SK-N-SH treated with all-trans-retinoic acid at 6 μM for 48 hours (cell line): ENCODE measurements at regions not wholly inside any gene's neighbourhood (a gene's known extent, or its start where the extent isn't known, plus 50 kb on each side); places are given as distances from the start of the nearest gene placed in this dataset.

Source experiments
- ATAC-seq: fragments of 200-7000 bp; cut with Tn5 transposase; 3 replicates; pipeline ENCODE4 v1.9.1; 2020; ENCODE audit warnings: mild to moderate bottlenecking, moderate library complexity
- CSDC2 ChIP-seq: fragments of 250-450 bp; sonication (Bioruptor Pico); IDR thresholded peaks from 2 replicates; pipeline ENCODE4 v1.5.0; 2020; ENCODE audit warnings: mild to moderate bottlenecking, moderate library complexity
- ESRRG ChIP-seq: fragments of 250-450 bp; sonication (Bioruptor Pico); IDR thresholded peaks from 2 replicates; pipeline ENCODE4 v1.6.1; 2021; ENCODE audit warnings: mild to moderate bottlenecking
- OSR1 ChIP-seq: fragments of 250-450 bp; sonication (Bioruptor Pico); IDR thresholded peaks from 2 replicates; pipeline ENCODE4 v1.8.0; 2022; ENCODE audit warnings: moderate library complexity, mild to moderate bottlenecking, inconsistent platforms
- POU6F1 ChIP-seq: fragments of 250-450 bp; sonication (Bioruptor Pico); IDR thresholded peaks from 2 replicates; pipeline ENCODE4 v1.8.0; 2021; ENCODE audit warnings: low read depth, mild to moderate bottlenecking, moderate library complexity, borderline replicate concordance
- PPARA ChIP-seq: fragments of 250-450 bp; sonication (Bioruptor Pico); IDR thresholded peaks from 2 replicates; pipeline ENCODE4 v1.5.0; 2020; ENCODE audit warnings: mild to moderate bottlenecking, borderline replicate concordance
- RARB ChIP-seq: fragments of 250-450 bp; sonication (Bioruptor Pico); IDR thresholded peaks from 2 replicates; pipeline ENCODE4 v1.8.0; 2021; ENCODE audit warnings: mild to moderate bottlenecking, moderate library complexity
- SNAI2 ChIP-seq: fragments of 250-450 bp; sonication (Bioruptor Pico); IDR thresholded peaks from 2 replicates; pipeline ENCODE4 v1.5.0; 2020; ENCODE audit warnings: mild to moderate bottlenecking, moderate library complexity
- TOX ChIP-seq: fragments of 250-450 bp; sonication (Bioruptor Pico); IDR thresholded peaks from 2 replicates; pipeline ENCODE4 v1.8.0; 2021; ENCODE audit warnings: mild to moderate bottlenecking, moderate library complexity, borderline replicate concordance
- ZC3H10 ChIP-seq: fragments of 250-450 bp; sonication (Bioruptor Pico); IDR thresholded peaks from 2 replicates; pipeline ENCODE4 v1.5.1; 2021; ENCODE audit warnings: mild to moderate bottlenecking, moderate library complexity
- ZFP3 ChIP-seq: fragments of 250-450 bp; sonication (Bioruptor Pico); IDR thresholded peaks from 2 replicates; pipeline ENCODE4 v1.5.0; 2020; ENCODE audit warnings: mild to moderate bottlenecking, moderate library complexity
- ZFP30 ChIP-seq: fragments of 450-650 bp; formaldehyde crosslinking; IDR thresholded peaks from 2 replicates; pipeline ENCODE4 v1.5.0; 2022; ENCODE audit warnings: mild to moderate bottlenecking, moderate library complexity
- ZNF565 ChIP-seq: fragments of 450-650 bp; formaldehyde crosslinking; conservative IDR thresholded peaks from 2 replicates; pipeline ENCODE4 v1.5.0; 2020; ENCODE audit warnings: low read depth, mild to moderate bottlenecking, moderate library complexity
- ZNF70 ChIP-seq: fragments of 450-650 bp; formaldehyde crosslinking; IDR thresholded peaks from 2 replicates; pipeline ENCODE4 v1.5.0; 2020; ENCODE audit warnings: mild to moderate bottlenecking, moderate library complexity
- ZNF8 ChIP-seq: fragments of 450-650 bp; formaldehyde crosslinking; IDR thresholded peaks from 2 replicates; pipeline ENCODE4 v1.5.0; 2020; ENCODE audit warnings: mild to moderate bottlenecking, moderate library complexity
- TF ChIP-seq, protein P1 (sequence below): fragments of 250-450 bp; sonication (Bioruptor Pico); IDR thresholded peaks from 2 replicates; pipeline ENCODE4 v1.5.1; 2021; ENCODE audit warnings: mild to moderate bottlenecking, moderate library complexity
- TF ChIP-seq, protein P2 (sequence below): fragments of 250-450 bp; sonication (Bioruptor Pico); IDR thresholded peaks from 2 replicates; pipeline ENCODE4 v1.5.1; 2020; ENCODE audit warnings: low read depth, mild to moderate bottlenecking, moderate library complexity
- TF ChIP-seq, protein P3 (sequence below): fragments of 250-450 bp; sonication (Bioruptor Pico); IDR thresholded peaks from 2 replicates; pipeline ENCODE4 v1.5.0; 2020; ENCODE audit warnings: mild to moderate bottlenecking, moderate library complexity
- TF ChIP-seq, protein P4 (sequence below): fragments of 250-450 bp; sonication (Bioruptor Pico); IDR thresholded peaks from 2 replicates; pipeline ENCODE4 v1.8.0; 2020; ENCODE audit warnings: mild to moderate bottlenecking, moderate library complexity, borderline replicate concordance

DNA sequence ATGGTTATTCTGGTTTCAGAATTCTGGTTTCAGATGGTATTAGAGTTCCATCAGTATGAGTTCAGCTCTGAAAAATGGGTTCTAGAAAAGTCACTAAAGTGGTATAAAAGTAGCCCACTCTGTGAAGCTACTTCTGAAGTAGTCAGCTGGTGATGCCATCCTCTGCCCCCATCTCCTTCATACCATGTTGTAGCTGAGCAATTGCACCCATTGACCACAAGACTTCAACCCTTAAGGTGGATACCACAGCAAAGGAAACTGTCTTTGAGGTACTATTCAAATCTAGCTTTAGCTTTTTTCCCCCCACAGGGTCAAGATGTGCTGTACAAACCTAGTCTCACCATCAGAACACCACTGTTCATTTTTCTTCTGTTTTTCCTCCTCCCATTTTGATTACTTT, 444.9 kb downstream of the DMAC1 start (continued):
- TF ChIP-seq SNAI2 (CRISPR knock-in tag) (no peak), PPARA (CRISPR knock-in tag) (no peak)
- TF ChIP-seq, protein P1, sequence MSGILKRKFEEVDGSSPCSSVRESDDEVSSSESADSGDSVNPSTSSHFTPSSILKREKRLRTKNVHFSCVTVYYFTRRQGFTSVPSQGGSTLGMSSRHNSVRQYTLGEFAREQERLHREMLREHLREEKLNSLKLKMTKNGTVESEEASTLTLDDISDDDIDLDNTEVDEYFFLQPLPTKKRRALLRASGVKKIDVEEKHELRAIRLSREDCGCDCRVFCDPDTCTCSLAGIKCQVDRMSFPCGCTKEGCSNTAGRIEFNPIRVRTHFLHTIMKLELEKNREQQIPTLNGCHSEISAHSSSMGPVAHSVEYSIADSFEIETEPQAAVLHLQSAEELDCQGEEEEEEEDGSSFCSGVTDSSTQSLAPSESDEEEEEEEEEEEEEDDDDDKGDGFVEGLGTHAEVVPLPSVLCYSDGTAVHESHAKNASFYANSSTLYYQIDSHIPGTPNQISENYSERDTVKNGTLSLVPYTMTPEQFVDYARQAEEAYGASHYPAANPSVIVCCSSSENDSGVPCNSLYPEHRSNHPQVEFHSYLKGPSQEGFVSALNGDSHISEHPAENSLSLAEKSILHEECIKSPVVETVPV (CRISPR knock-in tag), result no peak

- no peak for ATAC-seq
- no peak for TF ChIP-seq ZC3H10
- TF ChIP-seq RARB, result no peak
Observed at GRCh38 chr9:7348692-7349091, 450.9 kb downstream of the DMAC1 start.

GRCh38 chr9:7347556-7347955, 452.0 kb downstream of the DMAC1 start:
- ATAC-seq, result no peak
- TF ChIP-seq ZFP3, result no peak
- TF ChIP-seq ZNF565 (CRISPR knock-in tag), result no peak
- TF ChIP-seq ZC3H10, result no peak
- TF ChIP-seq ZNF8 (CRISPR knock-in tag), result no peak
- no peak for TF ChIP-seq CSDC2 (CRISPR knock-in tag)
- TF ChIP-seq, protein P1 (CRISPR knock-in tag), result no peak
- TF ChIP-seq POU6F1 (CRISPR knock-in tag), result no peak
- no peak for TF ChIP-seq PPARA (CRISPR knock-in tag)
- TF ChIP-seq, protein P2, sequence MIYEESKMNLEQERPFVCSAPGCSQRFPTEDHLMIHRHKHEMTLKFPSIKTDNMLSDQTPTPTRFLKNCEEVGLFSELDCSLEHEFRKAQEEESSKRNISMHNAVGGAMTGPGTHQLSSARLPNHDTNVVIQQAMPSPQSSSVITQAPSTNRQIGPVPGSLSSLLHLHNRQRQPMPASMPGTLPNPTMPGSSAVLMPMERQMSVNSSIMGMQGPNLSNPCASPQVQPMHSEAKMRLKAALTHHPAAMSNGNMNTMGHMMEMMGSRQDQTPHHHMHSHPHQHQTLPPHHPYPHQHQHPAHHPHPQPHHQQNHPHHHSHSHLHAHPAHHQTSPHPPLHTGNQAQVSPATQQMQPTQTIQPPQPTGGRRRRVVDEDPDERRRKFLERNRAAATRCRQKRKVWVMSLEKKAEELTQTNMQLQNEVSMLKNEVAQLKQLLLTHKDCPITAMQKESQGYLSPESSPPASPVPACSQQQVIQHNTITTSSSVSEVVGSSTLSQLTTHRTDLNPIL (CRISPR knock-in tag), result no peak
- TF ChIP-seq ZFP30 (CRISPR knock-in tag), result no peak
- TF ChIP-seq ZNF70 (CRISPR knock-in tag), result no peak
- no peak for TF ChIP-seq RARB

GRCh38 chr9:7346144-7346543, 453.4 kb downstream of the DMAC1 start:
- no peak for ATAC-seq
- TF ChIP-seq CSDC2 (CRISPR knock-in tag) (no peak), PPARA (CRISPR knock-in tag) (no peak), ESRRG (no peak), SNAI2 (CRISPR knock-in tag) (no peak), TOX (CRISPR knock-in tag) (no peak), OSR1 (CRISPR knock-in tag) (no peak), ZFP3 (no peak), POU6F1 (CRISPR knock-in tag) (no peak)
- TF ChIP-seq, protein P3, sequence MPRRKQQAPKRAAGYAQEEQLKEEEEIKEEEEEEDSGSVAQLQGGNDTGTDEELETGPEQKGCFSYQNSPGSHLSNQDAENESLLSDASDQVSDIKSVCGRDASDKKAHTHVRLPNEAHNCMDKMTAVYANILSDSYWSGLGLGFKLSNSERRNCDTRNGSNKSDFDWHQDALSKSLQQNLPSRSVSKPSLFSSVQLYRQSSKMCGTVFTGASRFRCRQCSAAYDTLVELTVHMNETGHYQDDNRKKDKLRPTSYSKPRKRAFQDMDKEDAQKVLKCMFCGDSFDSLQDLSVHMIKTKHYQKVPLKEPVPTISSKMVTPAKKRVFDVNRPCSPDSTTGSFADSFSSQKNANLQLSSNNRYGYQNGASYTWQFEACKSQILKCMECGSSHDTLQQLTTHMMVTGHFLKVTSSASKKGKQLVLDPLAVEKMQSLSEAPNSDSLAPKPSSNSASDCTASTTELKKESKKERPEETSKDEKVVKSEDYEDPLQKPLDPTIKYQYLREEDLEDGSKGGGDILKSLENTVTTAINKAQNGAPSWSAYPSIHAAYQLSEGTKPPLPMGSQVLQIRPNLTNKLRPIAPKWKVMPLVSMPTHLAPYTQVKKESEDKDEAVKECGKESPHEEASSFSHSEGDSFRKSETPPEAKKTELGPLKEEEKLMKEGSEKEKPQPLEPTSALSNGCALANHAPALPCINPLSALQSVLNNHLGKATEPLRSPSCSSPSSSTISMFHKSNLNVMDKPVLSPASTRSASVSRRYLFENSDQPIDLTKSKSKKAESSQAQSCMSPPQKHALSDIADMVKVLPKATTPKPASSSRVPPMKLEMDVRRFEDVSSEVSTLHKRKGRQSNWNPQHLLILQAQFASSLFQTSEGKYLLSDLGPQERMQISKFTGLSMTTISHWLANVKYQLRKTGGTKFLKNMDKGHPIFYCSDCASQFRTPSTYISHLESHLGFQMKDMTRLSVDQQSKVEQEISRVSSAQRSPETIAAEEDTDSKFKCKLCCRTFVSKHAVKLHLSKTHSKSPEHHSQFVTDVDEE (CRISPR knock-in tag), result no peak
- TF ChIP-seq, protein P1 (CRISPR knock-in tag), result no peak
- TF ChIP-seq, protein P4, sequence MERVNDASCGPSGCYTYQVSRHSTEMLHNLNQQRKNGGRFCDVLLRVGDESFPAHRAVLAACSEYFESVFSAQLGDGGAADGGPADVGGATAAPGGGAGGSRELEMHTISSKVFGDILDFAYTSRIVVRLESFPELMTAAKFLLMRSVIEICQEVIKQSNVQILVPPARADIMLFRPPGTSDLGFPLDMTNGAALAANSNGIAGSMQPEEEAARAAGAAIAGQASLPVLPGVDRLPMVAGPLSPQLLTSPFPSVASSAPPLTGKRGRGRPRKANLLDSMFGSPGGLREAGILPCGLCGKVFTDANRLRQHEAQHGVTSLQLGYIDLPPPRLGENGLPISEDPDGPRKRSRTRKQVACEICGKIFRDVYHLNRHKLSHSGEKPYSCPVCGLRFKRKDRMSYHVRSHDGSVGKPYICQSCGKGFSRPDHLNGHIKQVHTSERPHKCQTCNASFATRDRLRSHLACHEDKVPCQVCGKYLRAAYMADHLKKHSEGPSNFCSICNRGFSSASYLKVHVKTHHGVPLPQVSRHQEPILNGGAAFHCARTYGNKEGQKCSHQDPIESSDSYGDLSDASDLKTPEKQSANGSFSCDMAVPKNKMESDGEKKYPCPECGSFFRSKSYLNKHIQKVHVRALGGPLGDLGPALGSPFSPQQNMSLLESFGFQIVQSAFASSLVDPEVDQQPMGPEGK (CRISPR knock-in tag), result no peak
- TF ChIP-seq, protein P2 (CRISPR knock-in tag), result no peak
- TF ChIP-seq, all 23 proteins: peak for 0
